OCI-LY7 (cell line): ENCODE measurements at regions not wholly inside any gene's neighbourhood (a gene's known extent, or its start where the extent isn't known, plus 50 kb on each side); places are given as distances from the start of the nearest gene placed in this dataset.

Experiments
- CTCF ChIP-seq: fragments of 200-600 bp; sonication (generic); conservative IDR thresholded peaks from 2 replicates; pipeline ENCODE4 v1.5.1; 2014; ENCODE audit warnings: mild to moderate bottlenecking, antibody characterized with exemption, low read length, moderate library complexity, mixed read lengths
- EZH2phosphoT487 ChIP-seq: fragments of 200-600 bp; sonication (generic); IDR thresholded peaks from 2 replicates; pipeline ENCODE4 v1.6.1; 2018; ENCODE audit warnings: low read depth, borderline replicate concordance, mild to moderate bottlenecking, mixed run types, antibody characterized with exemption, low read length, moderate library complexity, mixed read lengths

- TF ChIP-seq CTCF (no peak), EZH2phosphoT487 (no peak)
Observed at GRCh38 chr4:133273401-133273800, 124.3 kb downstream of the PCDH10 start.
